Cardiac fibroblast (primary cell): ENCODE measurements at regions not wholly inside any gene's neighbourhood (a gene's known extent, or its start where the extent isn't known, plus 50 kb on each side); places are given as distances from the start of the nearest gene placed in this dataset.
A peak's percentile ranks its signal among the peaks of the same experiment; 100 is the strongest.

ENCODE experiments used
- DNase-seq, 2 donors: peaks; one replicate each; pipeline versions ENCODE4 v3.0.0 to v3.0.0-alpha.2; 2010; ENCODE audit warnings: low read depth in 2 of 2
- H3K4me3 ChIP-seq, 2 donors: replicated peaks in 1 of 2; 1 replicate in 1 of 2; 2 replicates in 1 of 2; pipeline ENCODE4 v1.5.1; 2011; ENCODE audit warnings: low read depth in 2 of 2, low read length in 2 of 2, mild to moderate bottlenecking in 2 of 2, moderate library complexity in 1 of 2
- TF ChIP-seq, protein P1 (sequence below): IDR thresholded peaks from one replicate; pipeline ENCODE4 v1.5.1; 2011; ENCODE audit warnings: low read depth, mild to moderate bottlenecking, low read length, inconsistent platforms

DNA sequence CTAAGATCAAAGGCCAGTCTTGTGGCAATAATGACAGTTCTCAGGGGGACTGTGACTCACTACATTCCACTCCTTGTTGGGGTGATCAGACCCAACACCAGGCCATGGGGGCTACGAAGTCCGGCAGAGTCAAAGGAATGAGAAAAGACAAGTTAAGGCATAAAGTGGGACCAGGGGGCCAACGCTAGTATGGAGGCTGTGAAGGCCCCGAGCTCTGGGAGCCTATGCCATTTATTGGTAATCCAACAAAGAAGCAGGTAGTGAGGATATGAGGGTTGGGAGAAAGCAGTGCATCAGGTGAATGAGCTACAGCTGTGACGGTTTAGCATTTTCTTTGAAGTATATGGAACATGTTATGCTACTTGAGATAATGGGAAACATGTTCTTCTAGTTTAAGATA is 104.4 kb upstream of the C2CD4B start:
- DNase-seq = peak in 1 of 2 donors; percentile 32

DNA sequence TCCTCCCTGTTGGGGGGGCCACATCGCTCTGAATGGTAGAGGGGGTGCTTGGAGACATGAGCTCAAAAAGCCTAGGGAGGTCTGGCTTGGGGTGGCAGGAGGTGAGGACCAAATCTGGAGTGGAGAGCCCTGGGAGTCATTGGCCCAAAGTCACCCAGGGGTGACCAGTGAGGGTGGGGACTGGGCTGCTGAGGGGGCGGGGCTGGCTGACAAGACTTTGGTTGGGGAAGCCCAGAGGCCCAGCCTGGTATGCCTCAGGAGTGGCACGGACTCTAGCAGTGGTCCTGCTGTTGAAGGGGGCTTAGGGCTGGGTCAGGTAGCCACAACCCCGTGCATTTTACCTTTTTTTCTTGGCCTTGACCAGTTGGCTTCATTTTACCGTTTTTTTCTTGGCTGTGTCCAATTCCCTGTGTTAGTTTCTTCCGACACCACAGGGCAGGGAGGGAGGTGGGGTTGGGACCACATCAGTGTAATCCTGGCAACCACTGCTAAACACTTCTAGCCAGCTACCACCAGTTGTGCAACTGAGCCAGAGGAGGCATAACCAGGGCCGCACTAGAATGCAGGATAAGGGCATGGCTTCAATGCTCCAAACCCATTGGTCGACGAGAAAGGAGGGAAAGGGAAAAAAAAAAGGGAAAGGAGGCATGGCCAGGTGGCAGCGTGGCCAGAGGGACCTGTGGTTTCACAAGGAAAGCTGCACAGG is 105.3 kb upstream of the C2CD4B start:
- TF ChIP-seq, protein P1, sequence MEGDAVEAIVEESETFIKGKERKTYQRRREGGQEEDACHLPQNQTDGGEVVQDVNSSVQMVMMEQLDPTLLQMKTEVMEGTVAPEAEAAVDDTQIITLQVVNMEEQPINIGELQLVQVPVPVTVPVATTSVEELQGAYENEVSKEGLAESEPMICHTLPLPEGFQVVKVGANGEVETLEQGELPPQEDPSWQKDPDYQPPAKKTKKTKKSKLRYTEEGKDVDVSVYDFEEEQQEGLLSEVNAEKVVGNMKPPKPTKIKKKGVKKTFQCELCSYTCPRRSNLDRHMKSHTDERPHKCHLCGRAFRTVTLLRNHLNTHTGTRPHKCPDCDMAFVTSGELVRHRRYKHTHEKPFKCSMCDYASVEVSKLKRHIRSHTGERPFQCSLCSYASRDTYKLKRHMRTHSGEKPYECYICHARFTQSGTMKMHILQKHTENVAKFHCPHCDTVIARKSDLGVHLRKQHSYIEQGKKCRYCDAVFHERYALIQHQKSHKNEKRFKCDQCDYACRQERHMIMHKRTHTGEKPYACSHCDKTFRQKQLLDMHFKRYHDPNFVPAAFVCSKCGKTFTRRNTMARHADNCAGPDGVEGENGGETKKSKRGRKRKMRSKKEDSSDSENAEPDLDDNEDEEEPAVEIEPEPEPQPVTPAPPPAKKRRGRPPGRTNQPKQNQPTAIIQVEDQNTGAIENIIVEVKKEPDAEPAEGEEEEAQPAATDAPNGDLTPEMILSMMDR = no peak
- no peak overlapping the region for H3K4me3 ChIP-seq
- no peak for DNase-seq

More for the DNA sequence above, 104.4 kb upstream of the C2CD4B start:
- H3K4me3 ChIP-seq = no peak overlapping the region
- TF ChIP-seq, protein P1 = no peak

DNA sequence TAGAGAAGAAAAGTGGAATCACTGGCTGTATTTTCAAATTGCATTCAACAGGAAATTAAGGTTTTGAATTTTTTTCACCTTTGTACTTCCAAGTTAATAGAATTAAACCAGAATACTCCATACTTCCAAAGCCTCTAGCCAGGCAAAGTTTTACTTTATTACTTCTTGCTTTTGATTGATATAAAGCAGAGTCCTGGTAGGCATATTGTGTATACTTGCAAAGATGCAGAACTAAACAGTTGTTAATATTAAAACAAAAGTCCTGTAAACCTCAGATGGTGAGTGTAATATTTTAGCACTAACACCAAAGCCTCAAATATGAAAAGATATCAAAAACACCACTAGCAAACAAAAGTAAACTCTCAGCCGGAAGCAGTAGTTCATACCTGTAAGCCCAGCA is 107.2 kb upstream of the C2CD4B start:
- TF ChIP-seq, protein P1 = no peak
- H3K4me3 ChIP-seq = no peak overlapping the region
- no peak for DNase-seq

DNA sequence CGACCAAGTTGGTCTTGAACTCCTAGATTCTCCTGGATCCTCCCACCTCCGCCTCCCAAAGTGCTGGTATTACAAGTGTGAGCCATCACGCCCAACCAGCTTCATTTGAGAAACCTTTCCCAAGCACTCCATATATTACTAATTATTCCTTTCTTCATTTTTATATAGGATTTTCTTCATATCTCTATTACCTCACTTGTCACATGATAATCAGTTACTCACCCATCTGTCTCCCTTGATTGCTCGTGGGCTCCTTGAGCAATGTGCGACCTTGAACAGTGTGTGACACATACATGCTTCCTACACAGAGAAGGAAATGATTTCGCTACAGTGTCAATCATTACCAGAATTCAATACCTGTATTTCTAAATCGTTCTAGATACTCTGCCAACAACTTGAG is 110.7 kb upstream of the C2CD4B start:
- TF ChIP-seq, protein P1 = no peak
- H3K4me3 ChIP-seq = no peak overlapping the region
- no peak for DNase-seq

DNA sequence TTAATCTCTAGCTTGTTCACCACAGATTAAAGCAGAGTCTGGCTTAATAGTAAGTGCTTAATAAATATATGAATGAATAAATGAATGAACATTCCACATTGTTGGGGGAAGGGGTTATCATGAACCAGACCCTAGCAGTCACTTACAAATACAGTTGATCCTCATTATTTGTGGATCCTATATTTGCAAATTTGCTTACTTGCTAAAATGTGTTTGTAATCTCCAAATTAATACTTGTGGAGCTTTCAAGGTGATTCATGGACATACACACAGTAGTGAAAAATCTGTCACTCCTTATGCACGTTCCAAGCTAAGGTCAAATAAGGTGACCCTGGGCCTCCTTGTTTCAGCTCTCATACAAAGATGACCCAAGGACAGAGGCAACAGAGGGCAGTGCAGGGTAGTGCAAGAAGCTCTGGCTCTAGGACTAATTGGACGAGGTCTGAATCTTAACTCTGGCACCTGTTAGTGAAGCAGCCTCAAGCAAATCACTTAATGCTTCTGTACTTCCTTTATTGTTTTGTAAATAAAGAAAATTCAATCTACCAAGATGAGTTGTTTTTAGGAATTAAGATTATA is 112.8 kb upstream of the C2CD4B start:
- DNase-seq = no peak
- TF ChIP-seq, protein P1 = no peak

DNA sequence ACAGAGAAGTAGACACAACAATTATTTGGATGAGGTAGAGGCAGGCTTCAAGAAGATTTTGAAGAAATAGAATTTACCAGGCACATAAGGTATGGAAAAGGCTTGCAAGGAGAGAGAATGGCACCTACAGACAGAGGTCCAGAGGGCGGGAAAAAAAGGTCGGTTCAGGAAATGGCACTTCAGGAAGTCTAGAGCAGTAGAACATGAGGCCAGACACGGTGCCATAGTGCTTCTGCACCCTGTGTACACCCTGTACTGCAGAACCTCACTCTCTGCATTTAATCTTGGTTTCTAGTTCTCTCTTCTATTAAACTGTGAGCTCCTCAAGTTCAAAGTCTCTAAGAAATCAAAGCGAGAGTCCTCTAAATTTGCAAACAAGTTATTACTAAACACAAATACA is 113.4 kb upstream of the C2CD4B start:
- no peak for DNase-seq
- TF ChIP-seq, protein P1 = no peak
- H3K4me3 ChIP-seq = no peak overlapping the region

More for the DNA sequence above, 112.8 kb upstream of the C2CD4B start:
- no peak overlapping the region for H3K4me3 ChIP-seq

DNA sequence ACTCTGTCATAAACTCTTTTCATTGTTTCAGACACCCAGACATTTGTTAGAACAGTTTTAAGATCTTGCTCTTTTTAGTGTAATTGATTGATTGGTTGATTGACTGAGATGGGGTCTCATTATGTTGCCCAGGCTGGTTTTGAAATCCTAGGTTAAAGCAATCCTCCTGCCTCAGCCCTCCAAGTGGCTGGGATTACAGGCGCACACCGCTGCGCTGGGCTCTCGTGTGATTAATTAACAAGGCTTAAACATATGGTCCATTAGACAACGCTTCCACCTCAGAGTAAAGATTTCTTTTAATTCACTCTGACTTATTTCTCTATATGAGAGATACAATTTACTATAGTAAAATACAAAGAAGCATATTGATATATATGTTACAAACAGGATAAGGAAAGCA is 114.0 kb upstream of the C2CD4B start:
- H3K4me3 ChIP-seq = no peak overlapping the region
- no peak for DNase-seq
- TF ChIP-seq, protein P1 = no peak
